DND-41 (cell line): ENCODE measurements at regions not wholly inside any gene's neighbourhood (a gene's known extent, or its start where the extent isn't known, plus 50 kb on each side); places are given as distances from the start of the nearest gene placed in this dataset.

ENCODE experiments used
- ATAC-seq: fragments of 200-7000 bp; cut with Tn5 transposase; 3 replicates; pipeline ENCODE4 v1.9.1; 2021; ENCODE audit warnings: low read depth; ENCODE audit not compliant: insufficient read depth
- DNase-seq: peaks from one replicate; pipeline ENCODE4 v3.0.0-alpha.2; 2020
- H2AFZ ChIP-seq: 2 replicates; pipeline ENCODE4 v1.6.0; 2012; ENCODE audit warnings: low read depth, low read length
- H3K27ac ChIP-seq: 2 replicates; pipeline ENCODE4 v1.5.1; 2012; ENCODE audit warnings: low read length, inconsistent platforms
- H3K27me3 ChIP-seq: fragments of 200-600 bp; sonication (generic); 2 replicates; pipeline ENCODE4 v1.6.0; 2012; ENCODE audit warnings: low read length, mild to moderate bottlenecking, inconsistent platforms; ENCODE audit not compliant: insufficient read depth, poor library complexity
- H3K36me3 ChIP-seq: 2 replicates; pipeline ENCODE4 v1.5.1; 2012; ENCODE audit warnings: low read length, inconsistent platforms; ENCODE audit not compliant: insufficient read depth
- H3K4me1 ChIP-seq: 2 replicates; pipeline ENCODE4 v1.5.1; 2012; ENCODE audit warnings: mild to moderate bottlenecking, low read length; ENCODE audit not compliant: insufficient read depth
- H3K4me2 ChIP-seq: 2 replicates; pipeline ENCODE4 v1.6.0; 2012; ENCODE audit warnings: mild to moderate bottlenecking, moderate library complexity, low read length, inconsistent platforms; ENCODE audit not compliant: insufficient read depth
- H3K4me3 ChIP-seq, 2 experiments: fragments of 200-600 bp in 1 of 2; shearing (Covaris generic) in 1 of 2; 2 replicates each; pipeline ENCODE4 v1.5.1; 2012 to 2016; ENCODE audit warnings: inconsistent platforms in 2 of 2, low read length in 2 of 2, mild to moderate bottlenecking in 2 of 2, low read depth in 1 of 2, moderate library complexity in 1 of 2
- H3K79me2 ChIP-seq: 2 replicates; pipeline ENCODE4 v1.6.0; 2012; ENCODE audit warnings: low read length, inconsistent platforms; ENCODE audit not compliant: insufficient read depth
- H3K9ac ChIP-seq: 2 replicates; pipeline ENCODE4 v1.6.0; 2012; ENCODE audit warnings: low read depth, mild to moderate bottlenecking, inconsistent platforms, low read length, moderate library complexity
- H3K9me3 ChIP-seq: 2 replicates; pipeline ENCODE4 v1.5.1; 2012; ENCODE audit warnings: low read length, moderate library complexity, mild to moderate bottlenecking, inconsistent platforms; ENCODE audit not compliant: insufficient read depth, severe bottlenecking
- H4K20me1 ChIP-seq: 2 replicates; pipeline ENCODE4 v1.6.0; 2012; ENCODE audit warnings: low read length; ENCODE audit not compliant: insufficient read depth
- CTCF ChIP-seq: IDR thresholded peaks from 2 replicates; pipeline ENCODE4 v1.5.1; 2012; ENCODE audit warnings: borderline replicate concordance, low read length, moderate library complexity, mild to moderate bottlenecking; ENCODE audit not compliant: poor library complexity, severe bottlenecking; ENCODE audit errors: extremely low read depth
- EZH2 ChIP-seq: IDR thresholded peaks from 3 replicates; pipeline ENCODE4 v1.6.1; 2012; ENCODE audit warnings: borderline replicate concordance, low read depth, mild to moderate bottlenecking, moderate library complexity, low read length, inconsistent platforms; ENCODE audit not compliant: severe bottlenecking

- no peaks in the 10 kb centered on the region for H4K20me1 ChIP-seq
- ATAC-seq = no peak
- no peak overlapping the region for H2AFZ ChIP-seq
- H3K4me2 ChIP-seq = no peak overlapping the region
- no peak overlapping the region for H3K4me3 ChIP-seq
- no peak overlapping the region for H3K9ac ChIP-seq
- no peaks in the 10 kb centered on the region for H3K79me2 ChIP-seq
- DNase-seq = no peak
- no peaks in the 10 kb centered on the region for H3K4me1 ChIP-seq
- no peak overlapping the region for H3K27ac ChIP-seq
- H3K27me3 ChIP-seq = no peaks in the 10 kb centered on the region
- no peaks in the 10 kb centered on the region for H3K9me3 ChIP-seq
- no peaks in the 10 kb centered on the region for H3K36me3 ChIP-seq
- TF ChIP-seq EZH2 (no peak), CTCF (no peak)
Observed at GRCh38 chr6:80696268-80696667, 589.8 kb downstream of the BCKDHB start.

- no peaks in the 10 kb centered on the region for H4K20me1 ChIP-seq
- no peak overlapping the region for H3K27ac ChIP-seq
- no peaks in the 10 kb centered on the region for H3K9me3 ChIP-seq
- H2AFZ ChIP-seq = no peak overlapping the region
- ATAC-seq (no peak), DNase-seq (no peak)
- no peak overlapping the region for H3K9ac ChIP-seq
- no peak for TF ChIP-seq EZH2
- TF ChIP-seq CTCF = no peak
- no peak overlapping the region for H3K4me3 ChIP-seq
- H3K79me2 ChIP-seq = no peaks in the 10 kb centered on the region
- H3K4me2 ChIP-seq = no peak overlapping the region
- H3K36me3 ChIP-seq = no peaks in the 10 kb centered on the region
- H3K4me1 ChIP-seq = no peaks in the 10 kb centered on the region
- H3K27me3 ChIP-seq = no peaks in the 10 kb centered on the region
Observed at GRCh38 chr6:80690551-80691131, 584.2 kb downstream of the BCKDHB start.

- Histone ChIP-seq H3K9me3 (no peaks in the 10 kb centered on the region), H3K79me2 (no peaks in the 10 kb centered on the region), H3K4me3 (no peak overlapping the region), H3K4me1 (no peaks in the 10 kb centered on the region), H3K9ac (no peak overlapping the region), H3K36me3 (no peaks in the 10 kb centered on the region), H4K20me1 (no peaks in the 10 kb centered on the region), H3K27me3 (no peaks in the 10 kb centered on the region), H3K27ac (no peak overlapping the region), H2AFZ (no peak overlapping the region), H3K4me2 (no peak overlapping the region; the same call in 1 of the 2 replicates)
- DNase-seq (no peak), ATAC-seq (no peak)
- TF ChIP-seq CTCF = no peak
- TF ChIP-seq EZH2 = no peak
Observed at GRCh38 chr6:80689716-80690395, 583.4 kb downstream of the BCKDHB start.

- Histone ChIP-seq H3K4me1 (no peaks in the 10 kb centered on the region), H3K9ac (no peak overlapping the region), H3K4me2 (no peak overlapping the region), H3K36me3 (no peaks in the 10 kb centered on the region), H3K4me3 (no peak overlapping the region), H4K20me1 (no peaks in the 10 kb centered on the region), H3K9me3 (peaks cover 6% of the 10 kb centered on the region), H2AFZ (no peak overlapping the region), H3K79me2 (no peaks in the 10 kb centered on the region), H3K27me3 (no peaks in the 10 kb centered on the region), H3K27ac (no peak overlapping the region)
- ATAC-seq (no peak), DNase-seq (no peak)
- TF ChIP-seq CTCF (no peak), EZH2 (no peak)
Observed at GRCh38 chr6:80679992-80680391, 573.5 kb downstream of the BCKDHB start.
